ENCODE measurements at regions not wholly inside any gene's neighbourhood (a gene's known extent, or its start where the extent isn't known, plus 50 kb on each side); places are given as distances from the start of the nearest gene placed in this dataset.

DNA sequence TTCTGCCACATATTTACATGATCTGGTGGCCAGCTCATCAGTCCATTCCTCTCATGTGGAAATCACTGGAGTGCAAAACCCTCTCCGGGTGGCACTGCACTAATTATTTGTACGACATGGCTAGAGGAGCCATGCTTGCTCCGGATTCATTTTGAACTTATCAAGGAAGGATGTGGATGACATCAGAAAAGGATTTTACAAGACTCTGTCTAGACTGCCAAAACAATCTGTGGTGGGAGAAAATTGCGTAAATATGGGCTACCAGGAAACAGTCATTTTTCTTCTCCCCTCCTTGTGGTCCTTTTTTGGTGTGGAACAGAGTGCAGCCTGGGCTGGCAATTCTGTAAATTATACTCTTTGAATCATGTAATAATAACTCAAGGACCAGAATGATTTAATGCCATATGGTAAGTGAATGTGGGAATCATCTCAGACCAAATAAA, 123.4 kb upstream of the IFNE start:
- H3K27me3 Mint-ChIP-seq (ENCODE audit: low read depth), result no peaks in the 10 kb centered on the region
- no peak for TF ChIP-seq CTCF (IDR thresholded peaks at IDR 0.05; ENCODE audit: unreplicated experiment)
- H3K4me3 Mint-ChIP-seq, result no peak overlapping the region
- H3K9me3 Mint-ChIP-seq, result no peaks in the 10 kb centered on the region
- H3K36me3 Mint-ChIP-seq, result no peaks in the 10 kb centered on the region
- peaks cover 15% of the 10 kb centered on the region for H3K4me1 Mint-ChIP-seq
- H3K27ac Mint-ChIP-seq, result peak overlapping the region; percentile 71
- DNase-seq (ENCODE audit: low spot score in 2 of 2, unreplicated experiment in 2 of 2), result no peak

GRCh38 chr9:21607576-21607975, 125.5 kb upstream of the IFNE start:
- DNase-seq (ENCODE audit: low spot score in 2 of 2, unreplicated experiment in 2 of 2), result no peak
- no peak for TF ChIP-seq CTCF (IDR thresholded peaks at IDR 0.05; ENCODE audit: unreplicated experiment)
- Mint-ChIP-seq H3K9me3 (no peaks in the 10 kb centered on the region), H3K36me3 (no peaks in the 10 kb centered on the region), H3K27ac (no peak overlapping the region), H3K4me1 (peaks cover 15% of the 10 kb centered on the region), H3K27me3 (ENCODE audit: low read depth) (no peaks in the 10 kb centered on the region), H3K4me3 (no peak overlapping the region)

- DNase-seq (ENCODE audit: low spot score in 2 of 2, unreplicated experiment in 2 of 2), result no peak
- no peaks in the 10 kb centered on the region for H3K27me3 Mint-ChIP-seq (ENCODE audit: low read depth)
- no peak for TF ChIP-seq CTCF (IDR thresholded peaks at IDR 0.05; ENCODE audit: unreplicated experiment)
- no peaks in the 10 kb centered on the region for H3K36me3 Mint-ChIP-seq
- H3K4me3 Mint-ChIP-seq, result no peak overlapping the region
- H3K27ac Mint-ChIP-seq, result no peak overlapping the region
- peaks cover 15% of the 10 kb centered on the region for H3K4me1 Mint-ChIP-seq
- H3K9me3 Mint-ChIP-seq, result no peaks in the 10 kb centered on the region
Observed at GRCh38 chr9:21608200-21608599, 126.1 kb upstream of the IFNE start.

DNA sequence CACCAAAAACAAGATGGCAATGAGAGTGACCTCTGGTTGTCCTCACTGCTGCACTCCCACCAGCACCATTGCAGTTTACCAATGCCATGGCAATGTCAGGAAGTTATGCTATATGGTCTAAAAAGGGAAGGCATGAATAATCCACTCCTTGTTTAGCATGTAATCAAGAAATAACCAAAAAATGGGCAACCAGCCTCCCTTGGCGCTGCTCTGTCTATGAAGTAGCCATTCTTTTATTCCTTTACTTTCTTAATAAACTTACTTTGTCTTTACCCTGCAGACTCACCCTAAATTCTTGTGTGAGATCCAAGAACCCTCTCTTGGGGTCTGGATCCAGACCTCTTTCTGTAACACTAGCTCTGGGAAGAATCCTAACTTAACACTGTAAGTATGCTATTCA, 127.4 kb upstream of the IFNE start:
- no peaks in the 10 kb centered on the region for H3K36me3 Mint-ChIP-seq
- H3K9me3 Mint-ChIP-seq, result no peaks in the 10 kb centered on the region
- no peak overlapping the region for H3K27ac Mint-ChIP-seq
- TF ChIP-seq CTCF (IDR thresholded peaks at IDR 0.05; ENCODE audit: unreplicated experiment), result no peak
- no peak overlapping the region for H3K4me3 Mint-ChIP-seq
- H3K4me1 Mint-ChIP-seq, result peaks cover 15% of the 10 kb centered on the region
- DNase-seq (ENCODE audit: low spot score in 2 of 2, unreplicated experiment in 2 of 2), result no peak
- no peaks in the 10 kb centered on the region for H3K27me3 Mint-ChIP-seq (ENCODE audit: low read depth)

DNA sequence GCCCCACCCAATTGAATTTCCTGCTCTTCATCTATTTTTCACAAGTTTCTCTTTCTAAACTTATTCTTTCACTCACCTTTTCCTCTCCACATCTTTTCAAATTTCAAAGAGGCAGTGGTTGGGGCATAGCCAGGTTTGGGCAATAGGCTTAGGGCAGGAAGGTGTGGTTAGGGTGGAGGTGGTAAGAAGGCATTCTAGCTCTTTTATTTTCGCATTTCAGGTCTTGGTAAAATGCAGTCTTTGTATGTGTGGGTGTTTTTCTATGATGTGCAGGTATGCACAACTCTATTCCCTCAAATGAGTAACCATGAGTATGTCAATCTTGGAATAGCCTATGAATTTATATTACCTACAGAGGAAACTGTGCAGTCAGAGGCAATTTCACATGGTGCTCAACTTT, 129.8 kb upstream of the IFNE start:
- H3K9me3 Mint-ChIP-seq, result no peaks in the 10 kb centered on the region
- peaks cover 13% of the 10 kb centered on the region for H3K4me1 Mint-ChIP-seq
- no peaks in the 10 kb centered on the region for H3K27me3 Mint-ChIP-seq (ENCODE audit: low read depth)
- no peaks in the 10 kb centered on the region for H3K36me3 Mint-ChIP-seq
- TF ChIP-seq CTCF (IDR thresholded peaks at IDR 0.05; ENCODE audit: unreplicated experiment), result no peak
- no peak overlapping the region for H3K27ac Mint-ChIP-seq
- no peak overlapping the region for H3K4me3 Mint-ChIP-seq
- DNase-seq (ENCODE audit: low spot score in 2 of 2, unreplicated experiment in 2 of 2), result no peak

- H3K27ac Mint-ChIP-seq, result no peak overlapping the region
- TF ChIP-seq CTCF (IDR thresholded peaks at IDR 0.05; ENCODE audit: unreplicated experiment), result no peak
- no peaks in the 10 kb centered on the region for H3K36me3 Mint-ChIP-seq
- DNase-seq (ENCODE audit: low spot score in 2 of 2, unreplicated experiment in 2 of 2), result no peak
- H3K4me1 Mint-ChIP-seq, result peaks cover 10% of the 10 kb centered on the region
- no peaks in the 10 kb centered on the region for H3K9me3 Mint-ChIP-seq
- no peaks in the 10 kb centered on the region for H3K27me3 Mint-ChIP-seq (ENCODE audit: low read depth)
- no peak overlapping the region for H3K4me3 Mint-ChIP-seq
Observed at GRCh38 chr9:21615018-21615417, 132.9 kb upstream of the IFNE start.

All from mesothelial cell of epicardium (in vitro differentiated cells).